ENCODE measurements at regions not wholly inside any gene's neighbourhood (a gene's known extent, or its start where the extent isn't known, plus 50 kb on each side); places are given as distances from the start of the nearest gene placed in this dataset.

GRCh38 chr13:44191504-44192171 is 182.0 kb upstream of the SERP2 start:
- no peak for TF ChIP-seq POLR2A (IDR thresholded peaks at IDR 0.05)
- peak; percentile 54 to 58 for TF ChIP-seq CTCF (IDR thresholded peaks at IDR 0.05)

Measured in suprapubic skin (tissue), 3 donors.